H1 (cell line): ENCODE measurements at regions not wholly inside any gene's neighbourhood (a gene's known extent, or its start where the extent isn't known, plus 50 kb on each side); places are given as distances from the start of the nearest gene placed in this dataset.

Experiments used
- CTCF ChIA-PET: fragments of 300-600 bp; sonication (Branson Sonifier 250); formaldehyde crosslinking; loops from one replicate; lab custom pipeline; 2021; ENCODE audit not compliant: partially characterized antibody; lab: Charles Lee
- POLR2A ChIA-PET: fragments of 300-600 bp; sonication (Branson Sonifier 250); formaldehyde crosslinking; loops from one replicate; lab custom pipeline; 2021; ENCODE audit warnings: inconsistent platforms; ENCODE audit not compliant: partially characterized antibody; lab: Charles Lee
- DNase-seq, 2 experiments: peaks; one replicate each; pipeline versions ENCODE4 v3.0.0 to v3.0.0-alpha.2; 2010 to 2022; ENCODE audit warnings: low spot score in 2 of 2, low read depth in 1 of 2, mixed read lengths in 1 of 2
- FAIRE-seq: peaks from 2 replicates; lab custom pipeline; 2011; peaks lifted over from hg19 to GRCh38; lab: Jason Lieb, UNC
- H2AFZ ChIP-seq: 2 replicates; pipeline ENCODE4 v1.8.1; 2012; ENCODE audit warnings: low read length, inconsistent platforms
- H2AK5ac ChIP-seq: 2 replicates; pipeline ENCODE4 v1.6.1; 2013; ENCODE audit warnings: low read depth, low read length
- H2BK120ac ChIP-seq: replicated peaks from 2 replicates; pipeline ENCODE3; 2013; ENCODE audit warnings: low read depth, low read length, inconsistent platforms
- H2BK12ac ChIP-seq: 2 replicates; pipeline ENCODE4 v1.6.1; 2013; ENCODE audit warnings: low read depth, low read length
- H2BK15ac ChIP-seq: 2 replicates; pipeline ENCODE4 v1.6.1; 2013; ENCODE audit warnings: low read length
- H2BK20ac ChIP-seq: 2 replicates; pipeline ENCODE4 v1.6.1; 2013; ENCODE audit warnings: low read length
- H2BK5ac ChIP-seq: 2 replicates; pipeline ENCODE4 v1.6.1; 2013; ENCODE audit warnings: low read depth, low read length
- H3K14ac ChIP-seq: 2 replicates; pipeline ENCODE4 v1.6.1; 2013; ENCODE audit warnings: inconsistent platforms; ENCODE audit not compliant: insufficient read length
- H3K18ac ChIP-seq: 2 replicates; pipeline ENCODE4 v1.6.1; 2013; ENCODE audit warnings: low read length; ENCODE audit errors: extremely low read depth
- H3K23ac ChIP-seq: 2 replicates; pipeline ENCODE4 v1.6.1; 2013; ENCODE audit warnings: inconsistent platforms; ENCODE audit not compliant: insufficient read length
- H3K23me2 ChIP-seq: 2 replicates; pipeline ENCODE4 v1.6.1; 2013; ENCODE audit warnings: low read depth, low read length
- H3K27ac ChIP-seq: 2 replicates; pipeline ENCODE4 v1.6.1; 2011; ENCODE audit warnings: low read depth, low read length, inconsistent platforms
- H3K27me3 ChIP-seq, 4 experiments: replicated peaks in 1 of 4; 1 replicate in 1 of 4; 2 replicates in 3 of 4; pipeline versions ENCODE4 v1.6.1 to v1.8.1; 2011 to 2013; ENCODE audit warnings: low read length in 3 of 4, mild to moderate bottlenecking in 3 of 4, inconsistent platforms in 2 of 4, mixed read lengths in 2 of 4, moderate library complexity in 1 of 4; ENCODE audit not compliant: control insufficient read depth in 3 of 4, insufficient read depth in 3 of 4; ENCODE audit errors: extremely low read depth in 1 of 4
- H3K36me3 ChIP-seq, 4 experiments: 2 replicates each; pipeline versions ENCODE4 v1.6.1 to v1.8.1; 2011 to 2013; ENCODE audit warnings: mild to moderate bottlenecking in 4 of 4, low read length in 3 of 4, moderate library complexity in 2 of 4, control low read depth in 1 of 4, inconsistent platforms in 1 of 4; ENCODE audit not compliant: insufficient read depth in 4 of 4, control insufficient read depth in 2 of 4
- H3K4ac ChIP-seq: replicated peaks from 2 replicates; pipeline ENCODE3; 2013; ENCODE audit warnings: low read length, low read depth, mixed read lengths, inconsistent platforms; ENCODE audit not compliant: insufficient read length
- H3K4me1 ChIP-seq, 4 experiments: replicated peaks in 1 of 4; 1 replicate in 1 of 4; 2 replicates in 3 of 4; pipeline versions ENCODE4 v1.6.1 to v1.8.1; 2011 to 2013; ENCODE audit warnings: low read length in 3 of 4, inconsistent platforms in 2 of 4, mixed read lengths in 1 of 4; ENCODE audit not compliant: insufficient read depth in 4 of 4, control insufficient read depth in 3 of 4
- H3K4me2 ChIP-seq, 2 experiments: 2 replicates each; pipeline versions ENCODE4 v1.6.1 to v1.8.1; 2011 to 2013; ENCODE audit warnings: low read depth in 2 of 2, low read length in 2 of 2, control low read depth in 1 of 2, inconsistent platforms in 1 of 2, mild to moderate bottlenecking in 1 of 2; ENCODE audit not compliant: insufficient read depth in 1 of 2
- H3K4me3 ChIP-seq, 4 experiments: fragments of 200-600, 300-600 bp in 1 of 4; sonication (generic), shearing (Covaris generic), sonication (Bioruptor Twin) in 1 of 4; 2 replicates each; pipeline versions ENCODE4 v1.5.1 to v1.8.1; 2011 to 2016; ENCODE audit warnings: low read length in 4 of 4, low read depth in 3 of 4, control low read depth in 2 of 4, inconsistent platforms in 2 of 4, mild to moderate bottlenecking in 2 of 4, mixed read lengths in 1 of 4, moderate library complexity in 1 of 4; ENCODE audit not compliant: insufficient read depth in 2 of 4; ENCODE audit errors: extremely low read depth in 1 of 4
- H3K56ac ChIP-seq: replicated peaks from 2 replicates; pipeline ENCODE3; 2013; ENCODE audit warnings: low read depth, mild to moderate bottlenecking, mixed read lengths, low read length, inconsistent platforms; ENCODE audit not compliant: insufficient read length
- H3K79me1 ChIP-seq: 2 replicates; pipeline ENCODE4 v1.6.1; 2013; ENCODE audit warnings: low read depth, low read length, control low read depth
- H3K79me2 ChIP-seq, 2 experiments: 2 replicates each; pipeline versions ENCODE4 v1.6.1 to v1.8.1; 2012 to 2013; ENCODE audit warnings: low read length in 2 of 2, mild to moderate bottlenecking in 2 of 2, inconsistent platforms in 1 of 2; ENCODE audit not compliant: insufficient read depth in 2 of 2, control insufficient read depth in 1 of 2
- H3K9ac ChIP-seq, 4 experiments: replicated peaks in 1 of 4; 1 replicate in 1 of 4; 2 replicates in 3 of 4; pipeline versions ENCODE4 v1.6.1 to v1.8.1; 2011 to 2013; ENCODE audit warnings: low read depth in 3 of 4, low read length in 3 of 4, control low read depth in 2 of 4, mild to moderate bottlenecking in 2 of 4, moderate library complexity in 2 of 4, inconsistent platforms in 1 of 4; ENCODE audit errors: extremely low read depth in 1 of 4
- H3K9me3 ChIP-seq, 2 experiments: 2 replicates each; pipeline versions ENCODE4 v1.6.1 to v1.8.1; 2012 to 2013; ENCODE audit warnings: mild to moderate bottlenecking in 2 of 2, moderate library complexity in 2 of 2, control low read depth in 1 of 2, inconsistent platforms in 1 of 2, low read depth in 1 of 2, low read length in 1 of 2, mixed read lengths in 1 of 2; ENCODE audit not compliant: insufficient read depth in 2 of 2
- H4K20me1 ChIP-seq, 2 experiments: replicated peaks in 1 of 2; 2 replicates each; pipeline versions ENCODE3 to v1.8.1; 2011 to 2013; ENCODE audit warnings: inconsistent platforms in 2 of 2, low read length in 2 of 2, mild to moderate bottlenecking in 1 of 2; ENCODE audit not compliant: insufficient read depth in 2 of 2, control insufficient read depth in 1 of 2
- H4K5ac ChIP-seq: 2 replicates; pipeline ENCODE4 v1.6.1; 2013; ENCODE audit warnings: low read length, low read depth, mixed read lengths, inconsistent platforms; ENCODE audit not compliant: insufficient read length
- H4K8ac ChIP-seq: 2 replicates; pipeline ENCODE4 v1.8.0; 2013; ENCODE audit warnings: mild to moderate bottlenecking, moderate library complexity, low read length, inconsistent platforms; ENCODE audit not compliant: insufficient read depth; ENCODE audit errors: extremely low read depth
- H4K91ac ChIP-seq: replicated peaks from 2 replicates; pipeline ENCODE3; 2013; ENCODE audit warnings: low read length, mixed read lengths, inconsistent platforms; ENCODE audit not compliant: insufficient read length
- NRF1 ChIP-seq: IDR thresholded peaks from 2 replicates; pipeline ENCODE4 v1.6.1; 2011; ENCODE audit warnings: mild to moderate bottlenecking, low read depth, low read length, improper control_type of control experiment
- WGBS, 2 experiments: shearing (Covaris generic) in 1 of 2; methylation state at CpG; one replicate each; pipeline versions ENCODE4 v1.1.6 to v1.1.7; 2013 to 2015; ENCODE audit warnings: low lambda C conversion rate in 2 of 2, mixed read lengths in 2 of 2, inconsistent platforms in 1 of 2, low coverage in 1 of 2, missing lambda C conversion rate in 1 of 2; ENCODE audit not compliant: insufficient replicate concordance in 2 of 2, insufficient coverage in 1 of 2, insufficient read length in 1 of 2; ENCODE audit errors: extremely low coverage in 1 of 2, missing lambda C conversion rate in 1 of 2; 5-methylcytosine and 5-hydroxymethylcytosine counted together

- Histone ChIP-seq H4K91ac (no peak overlapping the region), H3K9me3 (no peaks in the 10 kb centered on the region; a peak in 1 of 4 replicates), H3K27me3 (peaks cover 0 to 2% (median 0%) of the 10 kb centered on the region in 4 experiments; a peak in 1 of 7 replicates), H2BK120ac (no peak overlapping the region), H3K36me3 (no peaks in the 10 kb centered on the region), H2BK20ac (no peak overlapping the region), H3K56ac (no peak overlapping the region), H3K4ac (no peak overlapping the region), H3K9ac (no peak overlapping the region), H2BK5ac (no peak overlapping the region), H3K23ac (no peak overlapping the region), H3K14ac (no peak overlapping the region), H3K23me2 (no peaks in the 10 kb centered on the region), H4K5ac (no peak overlapping the region), H3K4me1 (peaks cover 0 to 4% (median 2%) of the 10 kb centered on the region in 4 experiments; a peak in 3 of 7 replicates), H2BK12ac (no peak overlapping the region), H2AFZ (no peak overlapping the region), H3K79me2 (no peaks in the 10 kb centered on the region), H4K20me1 (no peaks in the 10 kb centered on the region), H3K18ac (no peak overlapping the region), H3K79me1 (no peaks in the 10 kb centered on the region), H3K27ac (no peak overlapping the region), H2BK15ac (no peak overlapping the region), H2AK5ac (no peak overlapping the region), H4K8ac (no peak overlapping the region), H3K4me3 (no peak overlapping the region), H3K4me2 (no peak overlapping the region)
- ChIA-PET POLR2A (interaction anchor here (1.1 kb wide), 1 partner anchor 12 kb away, joined by 3 read pairs; no protein-coding TSS in a partner anchor), CTCF (interaction anchor here (1.0 to 1.9 kb wide), 5 partner anchors 12 to 454 kb away, joined by 3 to 6 read pairs (median 3); no protein-coding TSS in a partner anchor)
- no peak for TF ChIP-seq NRF1
- WGBS, 2 experiments = 90% methylated on average over 5 of the region's 5 CpGs; no CpG with 5 or more reads in 1 of the 2 experiments
- FAIRE-seq (no peak), DNase-seq (peak in 1 of 2 experiments; percentile 8)
Measured at GRCh38 chr22:49292909-49293308, 534.8 kb downstream of the BRD1 start.
